ENCODE measurements at regions not wholly inside any gene's neighbourhood (a gene's known extent, or its start where the extent isn't known, plus 50 kb on each side); places are given as distances from the start of the nearest gene placed in this dataset.

DNA sequence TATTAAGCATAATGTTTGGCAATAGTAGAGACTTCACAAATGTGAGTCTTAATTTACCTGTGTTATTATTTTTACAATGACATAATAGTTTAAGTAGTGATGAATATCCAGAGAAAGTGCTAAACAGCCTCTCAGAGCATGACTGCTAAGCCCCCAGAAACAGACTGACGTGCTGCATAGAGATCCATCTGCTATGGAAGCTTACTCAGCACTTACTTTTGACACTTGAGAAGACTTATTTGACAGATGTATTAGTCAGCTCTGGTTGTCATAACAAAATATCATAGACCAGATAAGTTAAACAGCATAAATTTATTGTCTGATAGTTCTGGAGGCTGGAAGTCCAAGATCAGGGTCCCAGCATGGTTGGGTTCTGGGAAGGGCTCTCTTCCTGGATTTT is 334.9 kb upstream of the MON1B start:
- BruUV-seq (replicated peaks), result no TSS peak
- Histone ChIP-seq H3K4me1 (ENCODE audit: insufficient read depth, low read length, poor library complexity, severe bottlenecking) (no peaks in the 10 kb centered on the region), H3K27me3 (replicated peaks; ENCODE audit: insufficient read depth, low read depth, low read length, poor library complexity) (no peaks in the 10 kb centered on the region), H3K27ac (ENCODE audit: low read depth, low read length, poor library complexity, severe bottlenecking) (no peak overlapping the region), H3K9me3 (ENCODE audit: low read depth, low read length, poor library complexity, severe bottlenecking) (no peaks in the 10 kb centered on the region), H3K36me3 (ENCODE audit: insufficient read depth, low read length, poor library complexity, severe bottlenecking) (no peaks in the 10 kb centered on the region), H3K4me3 (ENCODE audit: low read depth, low read length, poor library complexity, severe bottlenecking) (no peak overlapping the region)
- ChIA-PET CTCF (no interaction called here), POLR2A (ENCODE audit: low non-redundant PET) (no interaction called here)
- TF ChIP-seq EZH2 (IDR thresholded peaks at IDR 0.05; ENCODE audit: borderline replicate concordance, low read depth, low read length, poor library complexity, severe bottlenecking), result no peak
- TF ChIP-seq, protein P1, sequence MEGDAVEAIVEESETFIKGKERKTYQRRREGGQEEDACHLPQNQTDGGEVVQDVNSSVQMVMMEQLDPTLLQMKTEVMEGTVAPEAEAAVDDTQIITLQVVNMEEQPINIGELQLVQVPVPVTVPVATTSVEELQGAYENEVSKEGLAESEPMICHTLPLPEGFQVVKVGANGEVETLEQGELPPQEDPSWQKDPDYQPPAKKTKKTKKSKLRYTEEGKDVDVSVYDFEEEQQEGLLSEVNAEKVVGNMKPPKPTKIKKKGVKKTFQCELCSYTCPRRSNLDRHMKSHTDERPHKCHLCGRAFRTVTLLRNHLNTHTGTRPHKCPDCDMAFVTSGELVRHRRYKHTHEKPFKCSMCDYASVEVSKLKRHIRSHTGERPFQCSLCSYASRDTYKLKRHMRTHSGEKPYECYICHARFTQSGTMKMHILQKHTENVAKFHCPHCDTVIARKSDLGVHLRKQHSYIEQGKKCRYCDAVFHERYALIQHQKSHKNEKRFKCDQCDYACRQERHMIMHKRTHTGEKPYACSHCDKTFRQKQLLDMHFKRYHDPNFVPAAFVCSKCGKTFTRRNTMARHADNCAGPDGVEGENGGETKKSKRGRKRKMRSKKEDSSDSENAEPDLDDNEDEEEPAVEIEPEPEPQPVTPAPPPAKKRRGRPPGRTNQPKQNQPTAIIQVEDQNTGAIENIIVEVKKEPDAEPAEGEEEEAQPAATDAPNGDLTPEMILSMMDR (conservative IDR thresholded peaks at IDR 0.05; ENCODE audit: low read depth, low read length), result no peak
- no peak for DNase-seq (ENCODE audit: low spot score)
- intact Hi-C loops (cut with micrococcal nuclease; ENCODE audit: unreplicated experiment), result no loop called here

DNA sequence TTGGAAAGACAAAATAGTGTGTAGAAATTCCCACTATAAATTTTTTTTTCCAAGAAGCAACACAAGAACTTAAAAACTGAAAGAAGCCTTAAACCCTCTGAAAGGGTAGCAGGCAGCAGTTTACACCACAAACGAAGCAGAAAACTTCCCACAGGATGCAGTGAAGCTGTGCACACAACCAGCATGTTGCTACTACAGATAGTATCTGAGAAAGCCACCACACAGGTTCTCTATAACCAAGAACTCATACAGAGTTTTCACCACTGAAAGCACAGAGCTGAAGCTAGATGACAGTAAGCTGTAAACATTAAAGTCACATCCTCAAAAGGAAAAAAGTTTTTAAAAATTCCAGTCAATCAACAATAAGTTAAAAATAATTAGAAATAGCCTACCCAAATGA is 333.6 kb upstream of the MON1B start:
- intact Hi-C loops (cut with micrococcal nuclease; ENCODE audit: unreplicated experiment), result no loop called here
- BruUV-seq (replicated peaks), result no TSS peak
- no peak for TF ChIP-seq EZH2 (IDR thresholded peaks at IDR 0.05; ENCODE audit: borderline replicate concordance, low read depth, low read length, poor library complexity, severe bottlenecking)
- TF ChIP-seq, protein P1 (conservative IDR thresholded peaks at IDR 0.05; ENCODE audit: low read depth, low read length), result no peak
- no peaks in the 10 kb centered on the region for H3K27me3 ChIP-seq (replicated peaks; ENCODE audit: insufficient read depth, low read depth, low read length, poor library complexity)
- no peaks in the 10 kb centered on the region for H3K36me3 ChIP-seq (ENCODE audit: insufficient read depth, low read length, poor library complexity, severe bottlenecking)
- H3K27ac ChIP-seq (ENCODE audit: low read depth, low read length, poor library complexity, severe bottlenecking), result no peak overlapping the region
- no peaks in the 10 kb centered on the region for H3K4me1 ChIP-seq (ENCODE audit: insufficient read depth, low read length, poor library complexity, severe bottlenecking)
- POLR2A ChIA-PET (ENCODE audit: low non-redundant PET), result no interaction called here
- DNase-seq (ENCODE audit: low spot score), result no peak
- CTCF ChIA-PET, result no interaction called here
- H3K9me3 ChIP-seq (ENCODE audit: low read depth, low read length, poor library complexity, severe bottlenecking), result no peaks in the 10 kb centered on the region
- no peak overlapping the region for H3K4me3 ChIP-seq (ENCODE audit: low read depth, low read length, poor library complexity, severe bottlenecking)

- BruUV-seq (replicated peaks), result no TSS peak
- H3K27me3 ChIP-seq (replicated peaks; ENCODE audit: insufficient read depth, low read depth, low read length, poor library complexity), result no peaks in the 10 kb centered on the region
- no peak for DNase-seq (ENCODE audit: low spot score)
- ChIA-PET CTCF (interaction anchor here (0.6 kb wide), 1 partner anchor 308 kb away, joined by 3 read pairs; no protein-coding TSS in a partner anchor), POLR2A (ENCODE audit: low non-redundant PET) (no interaction called here)
- no peaks in the 10 kb centered on the region for H3K36me3 ChIP-seq (ENCODE audit: insufficient read depth, low read length, poor library complexity, severe bottlenecking)
- intact Hi-C loops (cut with micrococcal nuclease; ENCODE audit: unreplicated experiment), result no loop called here
- TF ChIP-seq EZH2 (IDR thresholded peaks at IDR 0.05; ENCODE audit: borderline replicate concordance, low read depth, low read length, poor library complexity, severe bottlenecking), result no peak
- TF ChIP-seq, protein P1 (conservative IDR thresholded peaks at IDR 0.05; ENCODE audit: low read depth, low read length), result no peak
- no peaks in the 10 kb centered on the region for H3K9me3 ChIP-seq (ENCODE audit: low read depth, low read length, poor library complexity, severe bottlenecking)
- no peaks in the 10 kb centered on the region for H3K4me1 ChIP-seq (ENCODE audit: insufficient read depth, low read length, poor library complexity, severe bottlenecking)
- H3K27ac ChIP-seq (ENCODE audit: low read depth, low read length, poor library complexity, severe bottlenecking), result no peak overlapping the region
- H3K4me3 ChIP-seq (ENCODE audit: low read depth, low read length, poor library complexity, severe bottlenecking), result no peak overlapping the region
Measured at GRCh38 chr16:76862901-76863300, 328.1 kb upstream of the MON1B start.
